ENCODE measurements at regions not wholly inside any gene's neighbourhood (a gene's known extent, or its start where the extent isn't known, plus 50 kb on each side); places are given as distances from the start of the nearest gene placed in this dataset.

DNA sequence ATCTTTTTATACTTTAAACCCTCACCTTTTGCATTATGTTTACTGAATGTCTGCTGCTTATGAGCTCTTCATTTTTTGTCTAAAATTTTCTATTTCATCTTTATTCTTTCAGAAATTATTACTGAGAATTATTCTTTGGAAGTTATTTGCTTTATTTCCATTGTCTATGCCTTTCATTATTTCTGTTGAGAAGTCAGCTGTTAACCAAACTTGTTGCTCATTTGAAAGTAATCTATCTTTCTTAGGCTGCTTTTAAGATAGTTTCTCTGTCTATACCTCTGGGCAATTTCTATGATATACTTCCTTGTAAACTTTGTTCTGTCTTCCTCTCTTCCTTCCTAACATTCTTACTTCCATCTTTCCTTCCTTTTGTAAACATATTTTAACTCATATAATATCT is 1165.9 kb upstream of the CELF2 start:
- intact Hi-C loops (cut with micrococcal nuclease) = loop anchor here (5.0 kb wide), 1 partner anchor 55 kb away; no protein-coding TSS in a partner anchor
- CTCF ChIA-PET = no interaction called here
- no peak for FAIRE-seq

DNA sequence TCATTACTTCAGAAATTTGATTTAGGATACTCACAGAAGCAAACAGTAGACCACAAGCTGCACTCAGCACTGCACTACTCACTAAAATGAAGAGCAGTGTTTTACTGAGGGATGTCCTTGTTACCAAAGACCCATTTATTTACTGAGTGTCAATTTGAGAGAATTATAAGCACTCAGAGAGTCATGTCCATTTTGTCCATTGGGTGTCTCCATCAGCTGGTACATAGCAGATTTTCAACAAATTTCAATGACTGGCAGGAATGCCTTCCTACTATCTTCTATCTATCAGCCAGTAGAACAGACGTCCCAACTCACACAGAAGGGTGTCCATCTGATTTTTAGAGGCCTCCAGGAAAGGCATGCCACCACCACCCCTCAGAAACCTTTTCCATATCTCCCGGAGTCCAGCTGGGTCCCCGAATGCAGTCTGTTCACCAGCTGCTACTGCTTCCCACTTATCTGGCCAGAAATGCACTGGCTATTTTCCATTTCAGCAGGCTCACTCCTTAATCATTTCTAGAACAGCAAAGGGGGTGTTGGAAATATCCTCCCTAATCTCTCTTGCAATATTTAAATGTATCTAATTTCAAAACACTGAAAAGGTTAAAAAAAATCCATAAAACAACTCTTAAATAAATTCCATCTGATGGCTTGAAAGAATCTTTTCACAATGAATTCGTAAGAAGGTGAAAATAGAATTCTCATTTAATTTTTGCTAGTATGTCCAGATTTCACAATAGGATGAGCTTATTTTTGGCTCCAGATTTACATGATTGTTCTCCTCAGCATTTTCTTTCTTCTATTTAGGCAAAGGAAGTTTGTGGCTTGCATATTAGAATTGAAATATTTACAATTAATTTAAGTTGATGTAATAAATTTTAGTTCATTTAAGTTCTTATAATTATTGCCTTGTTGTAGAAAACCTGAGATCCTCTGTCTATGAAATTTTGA is 1164.0 kb upstream of the CELF2 start:
- dilution Hi-C loops (cut with MboI; ENCODE audit: extremely low pct_ligation_motif_present, low sequenced_read_pairs) = no loop called here
- BruUV-seq (replicated peaks) = no TSS peak
- intact Hi-C loops (cut with micrococcal nuclease) = loop anchor here (5.0 kb wide), 1 partner anchor 56 kb away; no protein-coding TSS in a partner anchor
- no peaks in the 10 kb centered on the region for H4K20me1 ChIP-seq (replicated peaks; ENCODE audit: control insufficient read depth, extremely low read depth, insufficient read depth, low read length)
- ChIA-PET CTCF (interaction anchor here (1.2 kb wide), 1 partner anchor 824 kb away, joined by 3 read pairs; no protein-coding TSS in a partner anchor), POLR2A (no interaction called here)
- H3K4me1 ChIP-seq (ENCODE audit: control insufficient read depth, extremely low read depth, insufficient read depth, low read length) = no peaks in the 10 kb centered on the region
- no peak overlapping the region for H3K27ac ChIP-seq (ENCODE audit: insufficient read depth, low read depth, low read length)
- no peak overlapping the region for H3K4me3 ChIP-seq (replicated peaks in 1 of 3; ENCODE audit: insufficient read depth in 1 of 3, low read depth in 1 of 3, low read length in 3 of 3)
- TF ChIP-seq, protein P1, sequence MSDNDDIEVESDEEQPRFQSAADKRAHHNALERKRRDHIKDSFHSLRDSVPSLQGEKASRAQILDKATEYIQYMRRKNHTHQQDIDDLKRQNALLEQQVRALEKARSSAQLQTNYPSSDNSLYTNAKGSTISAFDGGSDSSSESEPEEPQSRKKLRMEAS (IDR thresholded peaks at IDR 0.05; ENCODE audit: insufficient read depth, insufficient read length) = no peak
- TF ChIP-seq FOS (IDR thresholded peaks at IDR 0.05; ENCODE audit: borderline replicate concordance, insufficient read depth, low read length) (no peak), JUN (IDR thresholded peaks at IDR 0.05; ENCODE audit: borderline replicate concordance, insufficient read depth, insufficient read length, low read depth) (no peak), POLR2AphosphoS5 (IDR thresholded peaks at IDR 0.05; ENCODE audit: insufficient read depth, low read depth, low read length) (no peak), POLR2A (IDR thresholded peaks at IDR 0.05; ENCODE audit: low read depth, low read length) (no peak), MYC (IDR thresholded peaks at IDR 0.05; ENCODE audit: low read depth, low read length) (no peak), EZH2 (IDR thresholded peaks at IDR 0.05; ENCODE audit: borderline replicate concordance, low read depth, low read length, severe bottlenecking) (no peak), GATA2 (IDR thresholded peaks at IDR 0.05; ENCODE audit: insufficient read depth, insufficient read length, low read depth, low read length) (no peak)
- TF ChIP-seq, protein P2, sequence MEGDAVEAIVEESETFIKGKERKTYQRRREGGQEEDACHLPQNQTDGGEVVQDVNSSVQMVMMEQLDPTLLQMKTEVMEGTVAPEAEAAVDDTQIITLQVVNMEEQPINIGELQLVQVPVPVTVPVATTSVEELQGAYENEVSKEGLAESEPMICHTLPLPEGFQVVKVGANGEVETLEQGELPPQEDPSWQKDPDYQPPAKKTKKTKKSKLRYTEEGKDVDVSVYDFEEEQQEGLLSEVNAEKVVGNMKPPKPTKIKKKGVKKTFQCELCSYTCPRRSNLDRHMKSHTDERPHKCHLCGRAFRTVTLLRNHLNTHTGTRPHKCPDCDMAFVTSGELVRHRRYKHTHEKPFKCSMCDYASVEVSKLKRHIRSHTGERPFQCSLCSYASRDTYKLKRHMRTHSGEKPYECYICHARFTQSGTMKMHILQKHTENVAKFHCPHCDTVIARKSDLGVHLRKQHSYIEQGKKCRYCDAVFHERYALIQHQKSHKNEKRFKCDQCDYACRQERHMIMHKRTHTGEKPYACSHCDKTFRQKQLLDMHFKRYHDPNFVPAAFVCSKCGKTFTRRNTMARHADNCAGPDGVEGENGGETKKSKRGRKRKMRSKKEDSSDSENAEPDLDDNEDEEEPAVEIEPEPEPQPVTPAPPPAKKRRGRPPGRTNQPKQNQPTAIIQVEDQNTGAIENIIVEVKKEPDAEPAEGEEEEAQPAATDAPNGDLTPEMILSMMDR (IDR thresholded peaks at IDR 0.05; ENCODE audit: extremely low read depth in 1 of 2, insufficient read depth in 1 of 2, low read depth in 1 of 2, low read length in 2 of 2) = no peak
- H3K9me3 ChIP-seq (replicated peaks; ENCODE audit: control insufficient read depth, insufficient read depth, low read length) = peaks cover 3% of the 10 kb centered on the region
- no peaks in the 10 kb centered on the region for H3K27me3 ChIP-seq (ENCODE audit: control insufficient read depth in 2 of 2, insufficient read depth in 2 of 2, low read length in 2 of 2)
- H3K79me2 ChIP-seq (ENCODE audit: control insufficient read depth, insufficient read depth, low read length) = no peaks in the 10 kb centered on the region
- DNase-seq (ENCODE audit: low read depth, low spot score) = no peak
- H3K4me2 ChIP-seq (ENCODE audit: insufficient read depth, low read length) = no peak overlapping the region
- no peaks in the 10 kb centered on the region for H3K9me1 ChIP-seq (replicated peaks; ENCODE audit: control insufficient read depth, extremely low read depth, insufficient read depth, low read length)
- no peak overlapping the region for H3K9ac ChIP-seq (replicated peaks; ENCODE audit: extremely low read depth, insufficient read depth, low read length)
- no peak overlapping the region for H2AFZ ChIP-seq (ENCODE audit: low read depth, low read length)
- FAIRE-seq = no peak
- no peaks in the 10 kb centered on the region for H3K36me3 ChIP-seq (ENCODE audit: control insufficient read depth in 2 of 2, extremely low read depth in 1 of 2, insufficient read depth in 2 of 2, low read length in 2 of 2)

More for the DNA sequence above, 1165.9 kb upstream of the CELF2 start:
- H3K9me3 ChIP-seq (replicated peaks; ENCODE audit: control insufficient read depth, insufficient read depth, low read length) = peaks cover 3% of the 10 kb centered on the region
- no peak overlapping the region for H3K27ac ChIP-seq (ENCODE audit: insufficient read depth, low read depth, low read length)
- no peak overlapping the region for H3K9ac ChIP-seq (replicated peaks; ENCODE audit: extremely low read depth, insufficient read depth, low read length)
- no peaks in the 10 kb centered on the region for H3K27me3 ChIP-seq (ENCODE audit: control insufficient read depth in 2 of 2, insufficient read depth in 2 of 2, low read length in 2 of 2)
- no peak for DNase-seq (ENCODE audit: low read depth, low spot score)
- H3K4me3 ChIP-seq (replicated peaks in 1 of 3; ENCODE audit: insufficient read depth in 1 of 3, low read depth in 1 of 3, low read length in 3 of 3) = no peak overlapping the region
- no peaks in the 10 kb centered on the region for H3K79me2 ChIP-seq (ENCODE audit: control insufficient read depth, insufficient read depth, low read length)
- BruUV-seq (replicated peaks) = no TSS peak
- POLR2A ChIA-PET = no interaction called here
- no peaks in the 10 kb centered on the region for H3K9me1 ChIP-seq (replicated peaks; ENCODE audit: control insufficient read depth, extremely low read depth, insufficient read depth, low read length)
- no peak overlapping the region for H3K4me2 ChIP-seq (ENCODE audit: insufficient read depth, low read length)
- no peaks in the 10 kb centered on the region for H3K36me3 ChIP-seq (ENCODE audit: control insufficient read depth in 2 of 2, extremely low read depth in 1 of 2, insufficient read depth in 2 of 2, low read length in 2 of 2)
- TF ChIP-seq FOS (IDR thresholded peaks at IDR 0.05; ENCODE audit: borderline replicate concordance, insufficient read depth, low read length) = no peak
- no peak for TF ChIP-seq EZH2 (IDR thresholded peaks at IDR 0.05; ENCODE audit: borderline replicate concordance, low read depth, low read length, severe bottlenecking)
- TF ChIP-seq MYC (IDR thresholded peaks at IDR 0.05; ENCODE audit: low read depth, low read length) = no peak
- no peak for TF ChIP-seq POLR2AphosphoS5 (IDR thresholded peaks at IDR 0.05; ENCODE audit: insufficient read depth, low read depth, low read length)
- TF ChIP-seq, protein P1 (IDR thresholded peaks at IDR 0.05; ENCODE audit: insufficient read depth, insufficient read length) = no peak
- no peak for TF ChIP-seq POLR2A (IDR thresholded peaks at IDR 0.05; ENCODE audit: low read depth, low read length)
- no peaks in the 10 kb centered on the region for H4K20me1 ChIP-seq (replicated peaks; ENCODE audit: control insufficient read depth, extremely low read depth, insufficient read depth, low read length)
- no peaks in the 10 kb centered on the region for H3K4me1 ChIP-seq (ENCODE audit: control insufficient read depth, extremely low read depth, insufficient read depth, low read length)
- dilution Hi-C loops (cut with MboI; ENCODE audit: extremely low pct_ligation_motif_present, low sequenced_read_pairs) = no loop called here
- no peak overlapping the region for H2AFZ ChIP-seq (ENCODE audit: low read depth, low read length)

Measured in endothelial cell of umbilical vein (primary cell).